Fibroblast of the aortic adventitia (primary cell): ENCODE measurements at regions not wholly inside any gene's neighbourhood (a gene's known extent, or its start where the extent isn't known, plus 50 kb on each side); places are given as distances from the start of the nearest gene placed in this dataset.

ENCODE experiments used
- DNase-seq: peaks from one replicate; pipeline ENCODE4 v3.0.0-alpha.2; 2010; ENCODE audit warnings: low read depth
- H3K4me3 ChIP-seq: 2 replicates; pipeline ENCODE4 v1.5.1; 2011; ENCODE audit warnings: low read depth, mild to moderate bottlenecking, control low read depth, low read length, moderate library complexity
- CTCF ChIP-seq: IDR thresholded peaks from 2 replicates; pipeline ENCODE4 v1.5.1; 2011; ENCODE audit warnings: mild to moderate bottlenecking, low read length, control low read depth, inconsistent platforms; ENCODE audit not compliant: insufficient read depth

DNA sequence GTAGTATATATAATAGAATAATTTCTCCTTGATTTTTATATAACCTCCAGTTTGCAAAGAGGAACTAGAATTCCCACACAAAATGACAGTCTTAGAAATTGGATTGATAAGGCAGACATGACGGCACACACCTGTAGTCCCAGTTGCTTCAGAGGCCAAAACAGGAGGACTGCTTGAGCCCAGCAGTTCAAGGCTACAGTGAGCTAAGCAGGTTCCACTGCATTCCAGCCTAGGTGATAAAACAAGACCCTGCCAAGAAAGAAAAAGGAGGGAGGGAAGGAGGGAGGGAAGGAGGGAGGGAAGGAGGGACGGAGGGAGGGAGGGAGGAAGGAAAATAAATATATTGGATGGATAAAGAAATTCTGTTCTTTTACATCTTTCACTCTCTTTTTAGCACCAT, 77.6 kb upstream of the SASH1 start:
- TF ChIP-seq CTCF, result no peak
- no peak overlapping the region for H3K4me3 ChIP-seq
- no peak for DNase-seq

- DNase-seq, result no peak
- H3K4me3 ChIP-seq, result no peak overlapping the region
- TF ChIP-seq CTCF, result no peak
These were observed 73.3 kb upstream of the SASH1 start for GRCh38 chr6:148269386-148269785.

- peak overlapping the region; percentile 68 for H3K4me3 ChIP-seq
These were observed 70.8 kb upstream of the SASH1 start for GRCh38 chr6:148271711-148272439.

GRCh38 chr6:148272597-148272996, 70.0 kb upstream of the SASH1 start:
- TF ChIP-seq CTCF, result peak; percentile 27
- DNase-seq, result peak; percentile 65
- peak overlapping the region; percentile 68 for H3K4me3 ChIP-seq

More at GRCh38 chr6:148271711-148272439, 70.8 kb upstream of the SASH1 start:
- DNase-seq, result peak; percentile 98
- TF ChIP-seq CTCF, result no peak

GRCh38 chr6:148273962-148274752, 68.5 kb upstream of the SASH1 start:
- H3K4me3 ChIP-seq, result peak overlapping the region; percentile 51
- TF ChIP-seq CTCF, result no peak

DNA sequence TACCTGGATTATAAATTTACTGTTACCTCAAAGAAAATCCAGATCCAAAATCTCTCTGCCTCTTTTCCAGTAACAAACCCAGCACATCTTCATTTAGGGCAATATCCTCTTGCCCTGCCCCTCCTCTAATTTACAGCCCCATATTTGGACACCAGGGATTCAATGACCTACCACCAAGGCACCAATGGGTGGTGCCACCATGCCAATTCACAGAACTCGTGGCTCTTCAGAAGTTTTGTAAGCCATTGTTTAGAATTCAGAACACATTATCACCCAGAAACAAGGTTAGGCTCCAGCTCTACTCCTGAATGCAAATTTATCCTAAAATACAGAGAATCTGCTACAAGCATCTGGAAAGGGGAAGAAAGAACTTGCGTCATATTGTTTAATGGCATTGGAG, 67.8 kb upstream of the SASH1 start:
- no peak overlapping the region for H3K4me3 ChIP-seq
- no peak for TF ChIP-seq CTCF
- DNase-seq, result no peak

More at GRCh38 chr6:148273962-148274752, 68.5 kb upstream of the SASH1 start:
- peak; percentile 45 for DNase-seq
